Fibroblast of lung (primary cell): ENCODE measurements at regions not wholly inside any gene's neighbourhood (a gene's known extent, or its start where the extent isn't known, plus 50 kb on each side); places are given as distances from the start of the nearest gene placed in this dataset.

Source experiments
- DNase-seq, 2 donors: peaks; one replicate each; pipeline versions ENCODE4 v3.0.0 to v3.0.0-alpha.2; 2010; ENCODE audit warnings: low read depth in 2 of 2
- H2AFZ ChIP-seq: 2 replicates; pipeline ENCODE4 v1.5.1; 2012; ENCODE audit warnings: low read length, control low read depth, inconsistent platforms
- H3K27ac ChIP-seq: 2 replicates; pipeline ENCODE4 v1.5.1; 2011; ENCODE audit warnings: low read length, control low read depth; ENCODE audit not compliant: insufficient read depth
- H3K27me3 ChIP-seq: 2 replicates; pipeline ENCODE4 v1.5.1; 2011; ENCODE audit warnings: mild to moderate bottlenecking, low read length; ENCODE audit not compliant: control insufficient read depth, insufficient read depth
- H3K36me3 ChIP-seq: 2 replicates; pipeline ENCODE4 v1.5.1; 2011; ENCODE audit warnings: low read length; ENCODE audit not compliant: control insufficient read depth, insufficient read depth
- H3K4me1 ChIP-seq: 2 replicates; pipeline ENCODE4 v1.5.1; 2011; ENCODE audit warnings: low read length; ENCODE audit not compliant: control insufficient read depth, insufficient read depth; ENCODE audit errors: extremely low read depth
- H3K4me2 ChIP-seq: 2 replicates; pipeline ENCODE4 v1.5.1; 2011; ENCODE audit warnings: low read length, control low read depth; ENCODE audit not compliant: insufficient read depth; ENCODE audit errors: extremely low read depth
- H3K4me3 ChIP-seq, 4 experiments: fragments of 200-600 bp in 1 of 4; sonication (generic) in 1 of 4; replicated peaks in 1 of 4; 2 replicates each; pipeline ENCODE4 v1.5.1; 2011 to 2016; ENCODE audit warnings: low read length in 4 of 4, low read depth in 3 of 4, mild to moderate bottlenecking in 3 of 4, control low read depth in 2 of 4, inconsistent platforms in 1 of 4, mixed read lengths in 1 of 4; ENCODE audit not compliant: insufficient read depth in 1 of 4; ENCODE audit errors: control extremely low read depth in 1 of 4
- H3K79me2 ChIP-seq: 2 replicates; pipeline ENCODE4 v1.5.1; 2012; ENCODE audit warnings: mild to moderate bottlenecking, low read length, inconsistent platforms; ENCODE audit not compliant: control insufficient read depth, insufficient read depth
- H3K9ac ChIP-seq: 2 replicates; pipeline ENCODE4 v1.5.1; 2011; ENCODE audit warnings: mild to moderate bottlenecking, low read length, control low read depth; ENCODE audit not compliant: insufficient read depth
- H3K9me3 ChIP-seq: 2 replicates; pipeline ENCODE4 v1.5.1; 2012; ENCODE audit warnings: low read depth, low read length; ENCODE audit not compliant: control insufficient read depth, insufficient read depth
- H4K20me1 ChIP-seq: 2 replicates; pipeline ENCODE4 v1.5.1; 2011; ENCODE audit warnings: low read length; ENCODE audit not compliant: control insufficient read depth, insufficient read depth; ENCODE audit errors: extremely low read depth
- CTCF ChIP-seq, 2 donors: IDR thresholded peaks in 1 of 2; conservative IDR thresholded peaks in 1 of 2; 1 replicate in 1 of 2; 2 replicates in 1 of 2; pipeline ENCODE4 v1.5.1; 2011 to 2012; ENCODE audit warnings: low read length in 2 of 2, control low read depth in 1 of 2, inconsistent platforms in 1 of 2, low read depth in 1 of 2, mild to moderate bottlenecking in 1 of 2
- EZH2 ChIP-seq: IDR thresholded peaks from 2 replicates; pipeline ENCODE4 v1.5.1; 2012; ENCODE audit warnings: low read length, control low read depth, mild to moderate bottlenecking; ENCODE audit errors: missing control alignments

GRCh38 chr1:230518511-230518910 lies 92.4 kb upstream of the PGBD5 start:
- no peak overlapping the region for H3K4me3 ChIP-seq
- no peaks in the 10 kb centered on the region for H3K9me3 ChIP-seq
- no peak overlapping the region for H3K27ac ChIP-seq
- no peaks in the 10 kb centered on the region for H3K36me3 ChIP-seq
- no peak overlapping the region for H2AFZ ChIP-seq
- no peak for TF ChIP-seq EZH2
- TF ChIP-seq CTCF (conservative IDR thresholded peaks at IDR 0.05 in 1 of 2, IDR thresholded peaks at IDR 0.05 in 1 of 2; ENCODE audit: low read depth in 1 of 2, low read length in 2 of 2), result no peak
- H3K9ac ChIP-seq, result no peak overlapping the region
- no peak for DNase-seq
- no peaks in the 10 kb centered on the region for H4K20me1 ChIP-seq
- H3K4me1 ChIP-seq, result no peaks in the 10 kb centered on the region
- H3K79me2 ChIP-seq, result no peaks in the 10 kb centered on the region
- no peaks in the 10 kb centered on the region for H3K27me3 ChIP-seq
- no peak overlapping the region for H3K4me2 ChIP-seq

GRCh38 chr1:230517786-230518185 lies 91.7 kb upstream of the PGBD5 start:
- no peaks in the 10 kb centered on the region for H3K4me1 ChIP-seq
- no peak overlapping the region for H3K4me3 ChIP-seq
- no peak overlapping the region for H3K27ac ChIP-seq
- no peak for DNase-seq
- H3K4me2 ChIP-seq, result no peak overlapping the region
- no peak overlapping the region for H3K9ac ChIP-seq
- H3K79me2 ChIP-seq, result no peaks in the 10 kb centered on the region
- TF ChIP-seq CTCF (conservative IDR thresholded peaks at IDR 0.05 in 1 of 2, IDR thresholded peaks at IDR 0.05 in 1 of 2; ENCODE audit: low read depth in 1 of 2, low read length in 2 of 2) (no peak), EZH2 (no peak)
- no peak overlapping the region for H2AFZ ChIP-seq
- H3K9me3 ChIP-seq, result no peaks in the 10 kb centered on the region
- H4K20me1 ChIP-seq, result no peaks in the 10 kb centered on the region
- H3K36me3 ChIP-seq, result no peaks in the 10 kb centered on the region
- H3K27me3 ChIP-seq, result no peaks in the 10 kb centered on the region

- Histone ChIP-seq H3K9me3 (no peaks in the 10 kb centered on the region), H3K4me3 (no peak overlapping the region), H2AFZ (no peak overlapping the region), H3K36me3 (no peaks in the 10 kb centered on the region), H3K79me2 (no peaks in the 10 kb centered on the region), H3K4me2 (no peak overlapping the region), H3K4me1 (no peaks in the 10 kb centered on the region), H4K20me1 (no peaks in the 10 kb centered on the region), H3K27me3 (no peaks in the 10 kb centered on the region), H3K27ac (no peak overlapping the region), H3K9ac (no peak overlapping the region)
- DNase-seq, result no peak
- TF ChIP-seq CTCF (conservative IDR thresholded peaks at IDR 0.05 in 1 of 2, IDR thresholded peaks at IDR 0.05 in 1 of 2; ENCODE audit: low read depth in 1 of 2, low read length in 2 of 2) (no peak), EZH2 (no peak)
These were observed 91.2 kb upstream of the PGBD5 start for GRCh38 chr1:230517326-230517725.
